ENCODE measurements at regions not wholly inside any gene's neighbourhood (a gene's known extent, or its start where the extent isn't known, plus 50 kb on each side); places are given as distances from the start of the nearest gene placed in this dataset.

GRCh38 chr2:14261771-14262170 lies 370.7 kb upstream of the LRATD1 start:
- TF ChIP-seq CTCF (CRISPR knock-in tag; IDR thresholded peaks at IDR 0.05) = no peak
- no peak for TF ChIP-seq NFRKB (IDR thresholded peaks at IDR 0.05)
- TF ChIP-seq ZNF772 (CRISPR knock-in tag; IDR thresholded peaks at IDR 0.05) = no peak
- no peak for TF ChIP-seq ZFP90 (CRISPR knock-in tag; IDR thresholded peaks at IDR 0.05; ENCODE audit: borderline replicate concordance)
- TF ChIP-seq KLF6 (CRISPR knock-in tag; IDR thresholded peaks at IDR 0.05) = no peak
- TF ChIP-seq, protein P1, sequence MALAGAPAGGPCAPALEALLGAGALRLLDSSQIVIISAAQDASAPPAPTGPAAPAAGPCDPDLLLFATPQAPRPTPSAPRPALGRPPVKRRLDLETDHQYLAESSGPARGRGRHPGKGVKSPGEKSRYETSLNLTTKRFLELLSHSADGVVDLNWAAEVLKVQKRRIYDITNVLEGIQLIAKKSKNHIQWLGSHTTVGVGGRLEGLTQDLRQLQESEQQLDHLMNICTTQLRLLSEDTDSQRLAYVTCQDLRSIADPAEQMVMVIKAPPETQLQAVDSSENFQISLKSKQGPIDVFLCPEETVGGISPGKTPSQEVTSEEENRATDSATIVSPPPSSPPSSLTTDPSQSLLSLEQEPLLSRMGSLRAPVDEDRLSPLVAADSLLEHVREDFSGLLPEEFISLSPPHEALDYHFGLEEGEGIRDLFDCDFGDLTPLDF (CRISPR knock-in tag; IDR thresholded peaks at IDR 0.05) = no peak
- TF ChIP-seq SP140L (CRISPR knock-in tag; IDR thresholded peaks at IDR 0.05; ENCODE audit: borderline replicate concordance) = no peak
- no peak for TF ChIP-seq ZBTB8A (CRISPR knock-in tag; IDR thresholded peaks at IDR 0.05; ENCODE audit: borderline replicate concordance, low read depth)
- no peak for TF ChIP-seq PCBP2 (optimal IDR thresholded peaks at IDR 0.05; ENCODE audit: low read depth, low read length, poor library complexity, severe bottlenecking)
- TF ChIP-seq BRCA1 (CRISPR knock-in tag; IDR thresholded peaks at IDR 0.05) = no peak
- no peak for TF ChIP-seq TAF1 (CRISPR knock-in tag; IDR thresholded peaks at IDR 0.05)
- TF ChIP-seq, protein P2, sequence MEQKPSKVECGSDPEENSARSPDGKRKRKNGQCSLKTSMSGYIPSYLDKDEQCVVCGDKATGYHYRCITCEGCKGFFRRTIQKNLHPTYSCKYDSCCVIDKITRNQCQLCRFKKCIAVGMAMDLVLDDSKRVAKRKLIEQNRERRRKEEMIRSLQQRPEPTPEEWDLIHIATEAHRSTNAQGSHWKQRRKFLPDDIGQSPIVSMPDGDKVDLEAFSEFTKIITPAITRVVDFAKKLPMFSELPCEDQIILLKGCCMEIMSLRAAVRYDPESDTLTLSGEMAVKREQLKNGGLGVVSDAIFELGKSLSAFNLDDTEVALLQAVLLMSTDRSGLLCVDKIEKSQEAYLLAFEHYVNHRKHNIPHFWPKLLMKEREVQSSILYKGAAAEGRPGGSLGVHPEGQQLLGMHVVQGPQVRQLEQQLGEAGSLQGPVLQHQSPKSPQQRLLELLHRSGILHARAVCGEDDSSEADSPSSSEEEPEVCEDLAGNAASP (CRISPR knock-in tag; IDR thresholded peaks at IDR 0.05; ENCODE audit: borderline replicate concordance) = no peak
- no peak for TF ChIP-seq TEAD2 (CRISPR knock-in tag; IDR thresholded peaks at IDR 0.05)

Data from HepG2 (cell line).